GM23248 (cell line): ENCODE measurements at regions not wholly inside any gene's neighbourhood (a gene's known extent, or its start where the extent isn't known, plus 50 kb on each side); places are given as distances from the start of the nearest gene placed in this dataset.

Experiments used
- EZH2 ChIP-seq: fragments of 200-600 bp; sonication (generic); IDR thresholded peaks from 2 replicates; pipeline ENCODE4 v1.6.1; 2018; ENCODE audit warnings: antibody characterized with exemption, mild to moderate bottlenecking; ENCODE audit not compliant: insufficient read depth, poor library complexity, severe bottlenecking
- EZH2phosphoT487 ChIP-seq: fragments of 200-600 bp; sonication (generic); IDR thresholded peaks from 2 replicates; pipeline ENCODE4 v1.6.1; 2018; ENCODE audit warnings: antibody characterized with exemption, moderate library complexity, mild to moderate bottlenecking, low read depth; ENCODE audit not compliant: insufficient read depth

DNA sequence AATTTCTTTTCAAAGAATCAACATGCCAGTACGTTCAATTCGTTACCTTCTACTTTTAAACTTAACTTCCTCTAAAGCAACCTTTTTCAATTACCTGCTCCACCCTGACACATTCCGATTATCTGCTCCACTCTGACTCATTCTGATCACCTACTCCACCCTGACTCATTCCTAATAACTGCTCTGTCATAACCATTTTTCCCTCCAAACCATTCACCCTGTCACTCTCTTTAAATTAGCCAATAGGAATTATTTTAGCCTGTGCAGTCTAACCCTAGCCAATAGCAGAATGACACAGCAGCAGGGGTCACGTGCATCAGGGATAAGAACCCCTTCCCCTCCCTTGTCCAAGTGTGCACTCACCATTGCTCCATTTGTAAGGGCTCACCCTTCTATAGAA lies 557.4 kb upstream of the EYS start:
- TF ChIP-seq EZH2phosphoT487: no peak
- TF ChIP-seq EZH2: no peak
